GM10266 (cell line): ENCODE measurements at regions not wholly inside any gene's neighbourhood (a gene's known extent, or its start where the extent isn't known, plus 50 kb on each side); places are given as distances from the start of the nearest gene placed in this dataset.

Experiments
- DNase-seq: peaks from one replicate; pipeline ENCODE4 v3.0.0; 2012; ENCODE audit errors: extremely low spot score
- TF ChIP-seq, protein P1 (sequence below): IDR thresholded peaks from 2 replicates; pipeline ENCODE4 v1.5.1; 2012; ENCODE audit warnings: mild to moderate bottlenecking, low read depth; ENCODE audit not compliant: control insufficient read depth, insufficient read depth; ENCODE audit errors: missing control alignments

DNA sequence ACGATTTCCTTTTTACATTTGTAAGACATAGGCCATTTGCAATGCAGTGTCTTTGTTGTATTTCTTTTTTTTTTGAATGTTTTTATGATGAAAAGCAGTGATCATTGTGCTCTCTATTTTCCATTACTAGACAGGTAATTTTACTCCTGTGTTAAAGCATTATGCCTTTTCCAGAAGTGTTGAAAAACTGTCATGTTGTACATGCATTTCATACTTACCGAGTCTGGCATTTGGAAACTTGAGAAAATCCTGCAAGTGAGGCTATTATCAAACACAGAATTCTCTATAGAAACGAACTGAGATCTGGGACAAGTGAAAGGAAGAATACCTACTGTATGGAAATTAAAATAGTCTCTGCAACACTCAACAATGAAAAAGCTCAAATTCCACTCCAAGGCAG is 78.6 kb upstream of the CNR1 start:
- TF ChIP-seq, protein P1, sequence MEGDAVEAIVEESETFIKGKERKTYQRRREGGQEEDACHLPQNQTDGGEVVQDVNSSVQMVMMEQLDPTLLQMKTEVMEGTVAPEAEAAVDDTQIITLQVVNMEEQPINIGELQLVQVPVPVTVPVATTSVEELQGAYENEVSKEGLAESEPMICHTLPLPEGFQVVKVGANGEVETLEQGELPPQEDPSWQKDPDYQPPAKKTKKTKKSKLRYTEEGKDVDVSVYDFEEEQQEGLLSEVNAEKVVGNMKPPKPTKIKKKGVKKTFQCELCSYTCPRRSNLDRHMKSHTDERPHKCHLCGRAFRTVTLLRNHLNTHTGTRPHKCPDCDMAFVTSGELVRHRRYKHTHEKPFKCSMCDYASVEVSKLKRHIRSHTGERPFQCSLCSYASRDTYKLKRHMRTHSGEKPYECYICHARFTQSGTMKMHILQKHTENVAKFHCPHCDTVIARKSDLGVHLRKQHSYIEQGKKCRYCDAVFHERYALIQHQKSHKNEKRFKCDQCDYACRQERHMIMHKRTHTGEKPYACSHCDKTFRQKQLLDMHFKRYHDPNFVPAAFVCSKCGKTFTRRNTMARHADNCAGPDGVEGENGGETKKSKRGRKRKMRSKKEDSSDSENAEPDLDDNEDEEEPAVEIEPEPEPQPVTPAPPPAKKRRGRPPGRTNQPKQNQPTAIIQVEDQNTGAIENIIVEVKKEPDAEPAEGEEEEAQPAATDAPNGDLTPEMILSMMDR: no peak
- DNase-seq: no peak

DNA sequence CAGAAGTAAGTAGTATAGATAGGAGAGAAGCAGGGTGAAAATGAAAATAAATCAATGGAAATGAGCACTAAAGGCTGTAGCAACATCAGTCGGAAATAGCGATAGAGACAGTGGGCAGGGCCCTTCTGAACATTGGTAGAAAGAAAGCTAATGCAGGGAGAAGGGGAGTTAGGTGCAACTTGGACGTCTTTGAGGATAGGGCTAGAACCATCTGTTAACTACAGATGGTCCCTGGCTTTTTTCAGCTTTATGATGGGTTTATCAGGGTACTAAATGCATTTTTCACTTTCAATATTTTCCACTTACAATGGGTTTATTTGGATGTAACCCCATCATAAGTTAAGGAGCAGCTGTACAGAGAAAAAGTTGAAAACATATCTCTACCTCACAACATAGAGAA is 72.8 kb upstream of the CNR1 start:
- TF ChIP-seq, protein P1: no peak
- no peak for DNase-seq

- peak; percentile 52 for DNase-seq
- TF ChIP-seq, protein P1: peak; percentile 78
Observed at GRCh38 chr6:88238065-88238464, 71.9 kb upstream of the CNR1 start.

GRCh38 chr6:88236612-88237360 is 70.6 kb upstream of the CNR1 start:
- TF ChIP-seq, protein P1: no peak
- DNase-seq: no peak

DNA sequence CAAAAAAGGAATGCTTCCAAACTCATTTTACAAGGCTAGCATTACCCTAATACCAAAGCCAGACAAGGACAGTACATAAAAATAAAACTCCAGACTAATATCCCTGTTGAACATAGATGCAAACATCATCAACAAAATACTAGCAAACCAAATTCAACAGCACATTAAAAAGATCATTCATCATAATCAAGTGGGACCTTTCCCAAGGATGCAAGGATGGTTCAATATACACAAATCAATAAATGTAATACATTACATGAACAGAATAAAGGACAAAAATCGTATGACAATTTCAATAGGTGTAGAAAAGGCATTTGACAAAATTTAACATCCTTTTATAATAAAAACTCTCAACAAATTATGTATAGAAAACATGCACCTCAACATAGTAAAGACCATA is 66.6 kb upstream of the CNR1 start:
- DNase-seq: no peak
- TF ChIP-seq, protein P1: no peak

- TF ChIP-seq, protein P1: no peak
- no peak for DNase-seq
Observed at GRCh38 chr6:88223298-88223697, 57.2 kb upstream of the CNR1 start.

DNA sequence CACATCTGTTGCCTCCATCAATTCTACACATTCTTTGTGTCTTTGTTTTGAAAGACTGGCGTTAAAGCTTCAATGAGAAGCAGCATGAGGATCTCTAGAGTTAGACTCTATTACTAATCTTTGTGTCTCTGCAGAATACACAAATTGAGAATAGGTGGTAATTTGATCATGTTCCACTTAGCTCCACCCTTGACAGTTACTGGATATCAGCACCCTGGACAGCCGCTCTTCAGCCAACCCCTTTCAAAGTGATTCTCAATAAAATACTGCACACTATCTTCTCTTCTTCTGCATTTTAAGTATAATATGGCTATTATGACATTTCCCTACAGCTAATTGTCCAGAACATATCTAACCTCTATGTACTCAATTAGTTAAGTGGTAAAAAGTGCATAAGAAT is 54.3 kb upstream of the CNR1 start:
- TF ChIP-seq, protein P1: no peak
- peak; percentile 22 for DNase-seq
